ENCODE measurements at regions not wholly inside any gene's neighbourhood (a gene's known extent, or its start where the extent isn't known, plus 50 kb on each side); places are given as distances from the start of the nearest gene placed in this dataset.

- TF ChIP-seq TAF1 (IDR thresholded peaks at IDR 0.05; ENCODE audit: low read depth, low read length) (no peak), POLR2AphosphoS5 (IDR thresholded peaks at IDR 0.05; ENCODE audit: low read depth, low read length) (no peak), POLR2A (IDR thresholded peaks at IDR 0.05; ENCODE audit: low read depth, low read length) (no peak)
Observed at GRCh38 chrX:121853762-121854613, 806.6 kb downstream of the GLUD2 start.
